ENCODE measurements at regions not wholly inside any gene's neighbourhood (a gene's known extent, or its start where the extent isn't known, plus 50 kb on each side); places are given as distances from the start of the nearest gene placed in this dataset.

DNA sequence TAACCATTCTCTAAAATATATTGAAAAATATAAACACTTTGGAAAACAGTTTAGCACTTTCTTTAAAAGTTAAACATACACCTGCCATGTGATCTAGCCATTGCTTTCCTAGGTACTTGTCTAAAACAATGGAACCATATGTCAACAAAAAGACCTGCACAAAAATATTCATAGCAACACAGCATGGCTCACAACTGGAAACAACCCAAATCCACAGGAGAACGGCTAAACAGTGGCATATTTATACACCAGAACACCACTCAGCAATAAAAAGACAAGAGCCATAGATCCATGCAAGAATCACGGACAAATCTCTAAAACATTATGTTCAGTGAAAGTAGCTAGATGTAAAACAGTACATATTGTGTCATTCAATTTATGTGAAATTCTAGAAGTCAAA is 221.3 kb upstream of the UBE2E2 start:
- no peak for DNase-seq (ENCODE audit: low read depth)
- Histone ChIP-seq H3K36me3 (ENCODE audit: control insufficient read depth, insufficient read depth, low read length) (no peaks in the 10 kb centered on the region), H3K27me3 (ENCODE audit: control insufficient read depth, insufficient read depth, low read length) (0 out of 2 replicates have a peak, but pooled peaks cover 1% of the 10 kb centered on the region), H3K4me3 (ENCODE audit: low read depth, low read length) (no peak overlapping the region)
- ChIA-PET POLR2A (no interaction called here), CTCF (no interaction called here)
- no peak for TF ChIP-seq CTCF (IDR thresholded peaks at IDR 0.05; ENCODE audit: insufficient read depth, low read depth, low read length)

DNA sequence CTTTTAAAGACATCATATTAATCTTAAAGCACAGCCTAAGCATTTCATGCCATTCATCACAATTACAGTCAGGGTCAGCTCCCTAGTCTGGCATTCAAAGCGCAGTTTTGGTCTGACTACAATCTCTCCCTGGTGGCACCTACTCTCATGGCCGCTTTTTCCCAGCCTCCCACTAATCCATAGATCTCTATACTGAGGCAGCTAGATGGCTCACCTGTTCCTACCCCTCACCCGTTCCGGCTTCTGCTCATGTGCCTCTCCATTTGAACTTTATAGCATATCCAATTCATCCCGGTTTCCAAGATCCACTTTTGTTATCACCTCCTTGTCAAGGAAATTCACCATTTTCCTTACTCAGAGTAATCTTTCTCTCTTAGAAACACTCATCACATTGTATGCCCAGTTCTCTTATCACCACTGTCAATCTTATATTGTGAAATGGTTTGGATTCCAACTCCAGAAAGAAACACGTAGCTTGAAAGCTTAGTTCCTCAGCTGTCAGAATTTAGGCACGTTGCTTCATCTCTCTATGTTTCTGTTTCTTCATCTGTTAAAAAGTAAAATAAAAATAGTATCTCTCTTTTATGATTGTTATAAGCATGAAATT is 220.0 kb upstream of the UBE2E2 start:
- DNase-seq (ENCODE audit: low read depth), result no peak
- H3K4me3 ChIP-seq (ENCODE audit: low read depth, low read length), result no peak overlapping the region
- ChIA-PET POLR2A (no interaction called here), CTCF (no interaction called here)
- H3K27me3 ChIP-seq (ENCODE audit: control insufficient read depth, insufficient read depth, low read length), result 0 out of 2 replicates have a peak, but pooled peaks cover 1% of the 10 kb centered on the region
- TF ChIP-seq CTCF (IDR thresholded peaks at IDR 0.05; ENCODE audit: insufficient read depth, low read depth, low read length), result no peak
- no peaks in the 10 kb centered on the region for H3K36me3 ChIP-seq (ENCODE audit: control insufficient read depth, insufficient read depth, low read length)

DNA sequence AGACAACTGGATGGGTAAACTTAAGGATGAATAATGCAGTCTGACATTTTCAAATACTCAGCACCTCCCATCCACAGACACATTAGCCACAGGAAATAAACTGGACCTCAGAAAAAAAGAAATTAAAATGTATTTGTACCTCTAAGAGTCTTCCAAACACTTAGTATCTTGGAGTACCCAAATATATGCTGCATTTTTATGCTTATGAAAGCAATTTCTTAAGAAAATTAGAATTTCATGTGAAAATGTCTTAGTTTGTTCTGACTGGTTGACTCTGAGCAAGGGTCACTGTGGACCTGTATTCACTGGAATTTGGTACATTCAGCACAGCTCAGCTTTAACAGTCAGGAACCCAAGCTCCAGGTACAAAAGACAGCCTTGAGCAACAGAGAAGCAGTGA is 216.2 kb upstream of the UBE2E2 start:
- ChIA-PET CTCF (no interaction called here), POLR2A (no interaction called here)
- no peak for TF ChIP-seq CTCF (IDR thresholded peaks at IDR 0.05; ENCODE audit: insufficient read depth, low read depth, low read length)
- Histone ChIP-seq H3K36me3 (ENCODE audit: control insufficient read depth, insufficient read depth, low read length) (no peaks in the 10 kb centered on the region), H3K27me3 (ENCODE audit: control insufficient read depth, insufficient read depth, low read length) (0 out of 2 replicates have a peak, but pooled peaks cover 1% of the 10 kb centered on the region), H3K4me3 (ENCODE audit: low read depth, low read length) (no peak overlapping the region)
- no peak for DNase-seq (ENCODE audit: low read depth)

GRCh38 chr3:22988566-22988965 is 214.6 kb upstream of the UBE2E2 start:
- ChIA-PET CTCF (no interaction called here), POLR2A (no interaction called here)
- no peak overlapping the region for H3K4me3 ChIP-seq (ENCODE audit: low read depth, low read length)
- no peaks in the 10 kb centered on the region; the same call in 1 of the 2 replicates for H3K27me3 ChIP-seq (ENCODE audit: control insufficient read depth, insufficient read depth, low read length)
- no peak for TF ChIP-seq CTCF (IDR thresholded peaks at IDR 0.05; ENCODE audit: insufficient read depth, low read depth, low read length)
- DNase-seq (ENCODE audit: low read depth), result no peak
- no peaks in the 10 kb centered on the region for H3K36me3 ChIP-seq (ENCODE audit: control insufficient read depth, insufficient read depth, low read length)

GRCh38 chr3:22989716-22990115 is 213.4 kb upstream of the UBE2E2 start:
- no peaks in the 10 kb centered on the region; the same call in 1 of the 2 replicates for H3K27me3 ChIP-seq (ENCODE audit: control insufficient read depth, insufficient read depth, low read length)
- no peak for TF ChIP-seq CTCF (IDR thresholded peaks at IDR 0.05; ENCODE audit: insufficient read depth, low read depth, low read length)
- POLR2A ChIA-PET, result no interaction called here
- no peak for DNase-seq (ENCODE audit: low read depth)
- no peaks in the 10 kb centered on the region for H3K36me3 ChIP-seq (ENCODE audit: control insufficient read depth, insufficient read depth, low read length)
- CTCF ChIA-PET, result no interaction called here
- no peak overlapping the region for H3K4me3 ChIP-seq (ENCODE audit: low read depth, low read length)

Data from BJ (cell line).